ENCODE measurements at regions not wholly inside any gene's neighbourhood (a gene's known extent, or its start where the extent isn't known, plus 50 kb on each side); places are given as distances from the start of the nearest gene placed in this dataset.

DNA sequence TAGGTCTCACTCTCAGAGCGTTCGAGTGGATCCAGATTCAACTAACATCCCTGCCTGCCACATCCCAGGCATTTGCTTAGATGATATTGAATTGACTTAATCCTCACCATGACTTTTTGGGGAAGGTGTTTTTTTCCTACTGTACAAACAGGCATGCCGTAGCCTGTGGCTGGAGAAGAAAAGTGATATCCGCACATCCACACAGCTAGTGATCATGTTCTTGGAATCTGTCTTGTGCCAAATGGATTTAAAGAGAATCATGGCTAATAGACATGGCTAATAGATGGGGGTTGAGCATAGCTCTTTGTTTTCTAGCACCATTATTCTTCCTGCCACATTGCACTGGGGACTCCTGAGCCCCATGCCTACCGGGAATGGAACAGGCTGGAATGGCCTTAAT is 82.1 kb upstream of the THY1 start:
- TF ChIP-seq YY1 (IDR thresholded peaks at IDR 0.05; ENCODE audit: insufficient read depth, insufficient read length) (no peak), ZNF274 (IDR thresholded peaks at IDR 0.05; ENCODE audit: low read depth, low read length) (no peak), SUZ12 (IDR thresholded peaks at IDR 0.05; ENCODE audit: extremely low read depth, insufficient read depth, insufficient read length) (no peak)

Measured in NT2/D1 (cell line).